SK-MEL-5 (cell line): ENCODE measurements at regions not wholly inside any gene's neighbourhood (a gene's known extent, or its start where the extent isn't known, plus 50 kb on each side); places are given as distances from the start of the nearest gene placed in this dataset.
"Not testable (repeated sequence)": the region's sequence is repeated elsewhere in the genome, so short reads cannot be mapped to it uniquely, and the experiment has no call there.

Source experiments
- DNase-seq: peaks from one replicate; pipeline ENCODE4 v3.0.0-alpha.2; 2016; ENCODE audit warnings: low read depth, low spot score
- in situ Hi-C: cut with HindIII; loops from 2 replicates; pipeline ENCODE4 v1.10.0; 2016; ENCODE audit warnings: low sequenced_read_pairs, high pct_unique_total_duplicates, low pct_unique_long_range_greater_than_20kb

GRCh38 chr2:123532126-123532525 lies 493.0 kb upstream of the CNTNAP5 start:
- in situ Hi-C loops = no loop called here
- DNase-seq = no peak

GRCh38 chr2:123532994-123533393 lies 492.1 kb upstream of the CNTNAP5 start:
- DNase-seq = peak; percentile 82
- in situ Hi-C loops = no loop called here

- DNase-seq = no peak
- in situ Hi-C loops = no loop called here
Measured at GRCh38 chr2:123540291-123540690, 484.8 kb upstream of the CNTNAP5 start.

DNA sequence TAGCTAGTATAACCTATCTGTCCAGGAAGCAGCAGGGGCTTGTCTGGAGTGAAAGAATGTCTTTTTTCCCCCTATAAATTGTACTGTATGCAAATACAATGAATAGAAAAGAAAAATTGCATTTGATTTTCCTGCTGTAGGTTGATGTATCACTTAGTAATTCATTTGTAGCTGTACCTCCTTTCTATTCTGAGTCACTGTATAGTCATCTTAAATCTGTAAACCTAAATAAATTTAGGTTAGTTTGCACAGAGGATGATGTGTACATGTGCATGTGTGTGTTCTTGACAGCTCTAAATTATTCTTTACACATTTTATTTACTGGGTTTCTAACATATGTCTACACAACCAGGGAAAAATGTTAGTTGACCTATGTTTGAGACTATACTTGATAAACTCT lies 478.7 kb upstream of the CNTNAP5 start:
- in situ Hi-C loops = no loop called here
- no peak for DNase-seq

DNA sequence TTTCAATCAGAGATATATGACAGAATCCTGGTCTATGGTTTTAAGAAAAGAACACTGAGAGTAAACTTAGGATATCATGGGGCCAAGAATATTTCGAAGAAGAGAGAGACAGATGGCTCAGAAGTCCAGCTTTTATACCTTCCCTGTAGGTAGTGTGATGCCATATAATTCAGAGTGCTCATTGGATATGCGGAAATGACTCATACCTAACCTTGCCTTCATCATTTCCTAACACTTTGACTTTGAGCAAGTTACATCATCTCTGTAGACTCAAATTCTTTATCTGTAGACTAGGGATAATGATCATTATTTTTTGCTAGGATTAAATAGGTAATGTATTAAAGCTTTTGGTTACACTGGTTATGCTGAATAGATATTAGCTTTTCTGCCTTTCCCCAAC lies 461.6 kb upstream of the CNTNAP5 start:
- no peak for DNase-seq
- in situ Hi-C loops = no loop called here

GRCh38 chr2:123566291-123566946 lies 458.7 kb upstream of the CNTNAP5 start:
- in situ Hi-C loops = no loop called here
- no peak for DNase-seq

GRCh38 chr2:123578016-123578415 lies 447.1 kb upstream of the CNTNAP5 start:
- in situ Hi-C loops = no loop called here
- no peak for DNase-seq

- in situ Hi-C loops = no loop called here
- no peak for DNase-seq
Measured at GRCh38 chr2:123596621-123597020, 428.5 kb upstream of the CNTNAP5 start.

DNA sequence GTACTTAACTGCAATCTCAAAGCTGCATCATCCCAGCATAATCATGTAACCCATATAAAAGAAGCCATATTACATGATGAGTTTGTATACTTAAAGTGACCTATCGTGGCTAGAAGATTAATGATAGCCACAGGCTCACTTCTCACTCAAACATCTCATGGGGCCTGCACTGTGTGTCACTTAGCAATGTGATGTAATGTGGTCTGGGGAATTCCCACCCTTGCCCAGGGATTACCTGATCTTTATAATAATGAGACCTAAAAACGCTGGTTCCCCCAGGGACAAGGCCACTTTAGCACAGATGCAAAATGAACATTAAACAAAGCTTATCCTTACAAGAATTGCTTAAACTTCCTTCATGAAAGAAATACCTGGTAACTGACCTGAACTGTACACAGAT lies 427.1 kb upstream of the CNTNAP5 start:
- in situ Hi-C loops = no loop called here

DNA sequence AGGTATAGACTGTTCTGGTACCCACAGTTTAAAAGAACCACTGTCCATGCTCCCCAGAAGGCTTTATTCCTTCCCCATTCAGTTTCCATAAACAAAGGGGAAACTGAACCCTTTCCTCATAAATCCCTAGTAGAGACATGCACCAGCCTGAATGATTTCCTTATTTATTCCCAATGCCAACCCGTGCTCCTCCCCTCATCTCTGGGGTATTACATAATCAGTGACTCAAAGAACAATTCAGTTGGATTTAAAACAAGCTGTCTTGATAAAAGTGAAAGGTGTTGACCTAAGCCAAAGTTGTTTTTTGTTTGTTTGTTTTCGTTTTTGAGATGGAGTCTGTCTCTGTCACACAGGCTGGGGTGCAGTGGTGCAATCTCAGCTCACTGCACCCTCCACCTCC lies 418.5 kb upstream of the CNTNAP5 start:
- in situ Hi-C loops = no loop called here
- no peak for DNase-seq

More for the DNA sequence above, 427.1 kb upstream of the CNTNAP5 start:
- no peak for DNase-seq

- DNase-seq = no peak
- in situ Hi-C loops = no loop called here
Measured at GRCh38 chr2:123609077-123609476, 416.0 kb upstream of the CNTNAP5 start.

- in situ Hi-C loops = no loop called here
- no peak for DNase-seq
Measured at GRCh38 chr2:123614596-123614995, 410.5 kb upstream of the CNTNAP5 start.

DNA sequence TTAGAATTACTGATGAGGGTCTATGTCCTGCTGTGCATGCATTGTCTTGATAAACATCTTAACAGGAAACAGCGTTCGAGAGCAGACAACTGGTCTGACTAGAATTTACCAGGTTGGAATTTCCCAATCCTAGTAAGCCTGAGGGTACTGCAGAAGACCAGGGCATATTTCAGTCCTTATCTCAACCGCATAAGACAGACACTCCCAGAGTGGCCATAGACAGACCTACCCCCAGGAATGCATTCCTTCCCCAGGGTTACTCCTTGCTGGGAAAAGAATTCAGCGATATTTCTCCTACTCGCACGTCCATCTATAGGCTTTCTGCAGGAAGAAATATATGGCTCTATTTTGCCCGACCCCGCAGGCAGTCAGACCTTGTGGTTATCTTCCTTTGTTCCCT lies 406.4 kb upstream of the CNTNAP5 start:
- in situ Hi-C loops = not testable (repeated sequence)

DNA sequence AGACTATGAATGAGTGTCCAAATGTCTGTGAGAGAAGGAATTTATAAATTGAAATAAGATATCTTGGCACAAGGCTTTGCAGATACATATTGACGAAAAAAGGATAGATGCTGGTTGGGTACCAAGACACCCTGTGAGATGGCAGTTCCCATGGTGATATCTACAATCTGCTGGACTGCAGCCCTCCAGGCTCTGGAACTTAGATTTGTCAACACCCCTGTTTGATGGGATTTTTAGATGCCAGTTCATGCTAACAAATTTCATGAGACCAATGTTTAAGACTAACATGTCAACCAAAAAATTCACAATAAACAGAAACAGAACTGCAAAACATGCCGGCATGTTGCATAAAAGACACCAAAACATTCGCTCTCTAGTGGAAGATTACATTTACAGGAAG lies 400.3 kb upstream of the CNTNAP5 start:
- in situ Hi-C loops = no loop called here

More for the DNA sequence above, 406.4 kb upstream of the CNTNAP5 start:
- not testable (repeated sequence) for DNase-seq

DNA sequence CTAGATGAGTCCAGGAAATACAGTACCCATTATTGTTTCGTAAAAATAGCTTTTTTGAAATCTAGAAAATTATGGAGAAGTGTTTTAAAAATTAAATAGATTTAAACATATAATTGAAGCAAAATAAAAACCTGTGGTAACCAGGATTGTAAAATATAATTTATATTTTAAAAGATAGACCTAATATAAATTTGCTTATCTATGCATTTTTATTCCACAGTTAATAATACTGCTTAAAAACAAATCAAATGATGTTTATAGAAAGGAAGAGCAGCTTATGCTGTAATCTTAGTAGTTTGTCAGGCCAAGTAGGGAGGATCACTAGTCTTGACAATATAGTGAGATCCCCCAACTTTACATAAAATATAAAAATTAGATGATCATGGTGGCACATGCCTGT lies 388.9 kb upstream of the CNTNAP5 start:
- in situ Hi-C loops = no loop called here
- no peak for DNase-seq

More for the DNA sequence above, 400.3 kb upstream of the CNTNAP5 start:
- DNase-seq = no peak

GRCh38 chr2:123640685-123641335 lies 384.3 kb upstream of the CNTNAP5 start:
- no peak for DNase-seq
- in situ Hi-C loops = no loop called here

DNA sequence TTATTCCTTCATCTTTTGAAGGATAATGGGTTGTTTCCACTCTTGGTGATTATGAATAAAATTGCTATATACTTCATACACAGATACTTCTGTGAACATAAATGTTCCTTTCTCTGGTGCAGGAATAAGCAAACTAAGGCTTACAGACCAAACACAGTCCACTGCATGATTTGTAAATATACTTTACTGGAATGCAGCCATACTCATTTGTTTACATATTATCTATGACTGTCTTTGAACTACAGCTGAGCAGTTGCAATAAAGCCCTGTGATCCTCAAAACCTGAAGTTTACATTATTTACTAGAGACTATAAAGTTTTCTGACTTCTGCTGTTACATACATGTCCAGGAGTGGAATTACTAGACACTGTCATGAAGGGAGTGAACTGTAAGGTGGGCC lies 381.0 kb upstream of the CNTNAP5 start:
- DNase-seq = no peak
- in situ Hi-C loops = no loop called here

DNA sequence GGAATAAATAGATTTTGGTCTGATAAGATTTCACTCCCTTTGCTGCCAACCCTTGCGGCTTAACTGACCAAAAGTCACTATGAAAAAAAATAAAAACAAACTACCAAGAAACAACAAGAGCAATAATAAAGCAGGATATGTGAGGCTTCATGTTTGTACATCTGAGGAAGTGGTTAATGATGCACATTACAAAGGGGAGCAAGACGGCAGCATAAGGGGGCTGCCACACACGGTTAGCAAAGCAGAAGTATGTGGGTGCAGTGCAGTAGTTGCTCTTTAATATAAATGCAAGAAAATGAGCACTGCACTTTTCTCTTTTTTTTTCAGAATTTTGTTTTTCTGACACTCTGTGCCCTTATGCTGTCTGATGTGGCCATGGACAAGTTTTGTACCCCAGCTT lies 377.1 kb upstream of the CNTNAP5 start:
- DNase-seq = no peak
- in situ Hi-C loops = no loop called here

- DNase-seq = no peak
- in situ Hi-C loops = no loop called here
Measured at GRCh38 chr2:123648956-123649355, 376.1 kb upstream of the CNTNAP5 start.
